Embryonic facial prominence (tissue), 1 donor: ENCODE measurements at regions not wholly inside any gene's neighbourhood (a gene's known extent, or its start where the extent isn't known, plus 50 kb on each side); places are given as distances from the start of the nearest gene placed in this dataset.
"Not testable (repeated sequence)": the region's sequence is repeated elsewhere in the genome, so short reads cannot be mapped to it uniquely, and the experiment has no call there.

Experiments
- DNase-seq: peaks from one replicate; pipeline ENCODE4 v3.0.0-alpha.2; 2016; ENCODE audit errors: extremely low spot score

DNA sequence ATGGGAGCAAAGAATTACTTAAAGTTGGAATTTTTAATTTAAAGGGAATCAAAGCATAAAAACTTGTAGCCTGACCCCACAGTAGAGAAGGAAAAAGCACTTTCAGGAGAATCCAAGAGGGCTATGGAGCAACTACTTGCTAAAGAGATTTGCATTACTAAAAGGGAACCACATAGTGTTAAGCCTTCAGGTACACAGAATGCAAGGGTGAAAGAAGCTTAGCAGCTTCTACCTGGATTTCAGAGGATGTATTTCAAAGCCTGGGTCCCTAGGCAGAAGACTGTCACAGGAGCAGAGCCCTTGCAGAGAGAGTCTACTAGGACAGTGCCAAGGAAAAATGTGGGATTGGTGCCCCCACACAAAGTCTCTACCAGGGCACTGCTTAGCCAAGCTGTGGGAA lies 575.0 kb downstream of the GBE1 start:
- DNase-seq, result no peak

DNA sequence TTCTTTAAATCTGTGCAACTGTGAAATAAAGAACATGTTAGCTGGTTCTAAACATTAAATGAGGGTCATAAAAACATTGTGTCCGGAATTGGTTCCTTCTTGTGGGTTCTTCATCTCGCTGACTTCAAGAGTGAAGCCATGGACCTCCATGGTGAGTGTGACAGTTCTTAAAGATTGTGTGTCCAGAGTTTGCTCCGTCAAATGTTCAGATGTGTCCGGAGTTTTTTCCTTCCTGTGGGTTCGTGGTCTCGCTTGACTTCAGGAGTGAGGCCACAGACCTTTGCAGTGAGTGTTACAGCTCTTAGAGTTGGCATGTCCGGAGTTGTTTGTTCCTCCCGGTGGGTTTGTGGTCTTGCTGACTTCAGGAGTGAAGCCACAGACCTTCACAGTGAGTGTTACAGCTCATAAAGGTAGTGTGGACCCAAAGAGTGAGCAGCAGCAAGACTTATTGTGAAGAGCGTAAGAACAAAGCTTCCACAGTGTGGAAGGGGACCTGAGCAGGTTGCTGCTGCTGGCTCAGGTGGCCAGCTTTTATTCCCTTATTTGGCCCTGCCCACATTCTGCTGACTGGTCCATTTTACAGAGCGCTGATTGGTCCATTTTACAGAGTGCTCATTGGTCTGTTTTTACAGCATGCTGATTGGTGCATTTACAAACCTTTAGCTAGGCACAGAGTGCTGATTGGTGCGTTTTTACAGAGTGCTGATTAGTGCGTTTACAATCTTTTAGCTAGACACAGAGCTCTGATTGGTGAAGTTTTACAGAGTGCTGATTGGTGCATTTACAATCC lies 579.2 kb downstream of the GBE1 start:
- DNase-seq, result not testable (repeated sequence)

DNA sequence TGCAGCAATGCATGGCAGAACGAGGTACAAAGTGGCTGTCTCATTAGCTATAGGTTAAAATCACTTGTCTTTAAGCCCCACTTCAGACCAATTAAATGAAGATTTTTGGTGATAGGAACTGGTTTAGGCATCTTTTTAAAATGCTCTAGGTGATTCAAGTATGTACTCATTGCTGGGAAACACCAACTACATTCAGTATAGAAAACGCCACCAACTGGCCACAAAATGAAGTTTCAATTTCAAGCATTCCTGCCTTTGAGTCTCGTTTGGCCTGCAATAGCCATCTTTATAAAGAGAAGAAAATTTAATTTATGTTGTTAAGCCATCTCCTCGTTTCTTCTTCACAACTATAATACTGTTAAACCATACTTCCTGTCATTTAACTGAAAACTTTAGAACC lies 587.9 kb downstream of the GBE1 start:
- DNase-seq, result no peak

DNA sequence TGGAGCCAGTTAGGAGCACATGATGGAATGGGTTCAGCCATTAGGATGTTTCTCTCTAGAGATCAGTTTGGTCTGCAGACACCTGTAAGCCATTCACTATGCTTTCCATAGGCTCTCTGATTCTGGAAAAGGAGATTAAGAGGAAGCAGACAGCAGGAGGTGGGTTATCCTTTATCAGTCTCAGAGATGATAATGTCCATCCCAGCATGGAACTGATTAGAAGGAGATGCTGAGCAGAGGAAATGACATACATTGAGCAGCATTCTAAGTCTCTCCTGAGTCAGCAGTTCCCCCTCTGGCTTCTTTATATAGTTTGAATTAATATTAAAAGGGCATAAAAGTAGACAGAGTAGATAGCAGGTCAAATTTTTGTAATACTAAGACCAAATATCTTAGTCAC lies 591.1 kb downstream of the GBE1 start:
- no peak for DNase-seq

DNA sequence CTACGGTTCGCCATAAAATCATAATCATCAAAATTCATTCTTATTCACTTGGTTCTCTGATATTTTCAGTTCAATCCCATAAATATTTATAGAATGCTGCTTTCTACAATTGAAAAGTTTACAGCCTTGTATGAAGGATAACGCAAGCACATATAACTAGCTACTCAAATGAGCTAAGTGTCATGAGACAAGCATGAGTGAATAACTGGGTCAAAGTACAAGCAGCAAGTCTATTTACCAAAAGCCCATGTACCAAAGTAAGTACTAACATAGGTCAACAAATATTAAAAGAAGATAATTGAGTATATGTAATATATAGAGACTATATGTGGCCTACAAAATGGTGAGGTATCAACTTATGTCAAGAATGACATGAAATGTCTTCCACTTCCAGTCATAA lies 596.6 kb downstream of the GBE1 start:
- DNase-seq, result no peak

DNA sequence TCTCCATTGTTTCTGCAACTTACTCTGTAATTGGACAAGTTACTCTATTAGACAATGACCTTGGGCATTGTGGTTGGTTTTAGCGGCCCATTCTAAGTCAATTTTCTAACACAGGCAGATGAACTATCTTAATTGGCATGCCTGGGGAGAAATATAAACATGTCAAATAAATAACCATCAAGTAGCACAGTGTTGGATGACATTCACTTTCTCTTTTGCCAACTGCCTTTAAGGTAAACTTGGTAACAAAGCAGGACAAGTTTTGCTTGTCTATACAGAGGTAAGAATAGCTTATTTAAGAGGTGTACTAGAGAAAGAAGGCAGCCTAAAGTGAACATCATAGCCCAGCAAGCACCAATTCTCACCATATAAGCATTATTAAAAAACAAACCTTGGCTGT lies 599.6 kb downstream of the GBE1 start:
- no peak for DNase-seq

DNA sequence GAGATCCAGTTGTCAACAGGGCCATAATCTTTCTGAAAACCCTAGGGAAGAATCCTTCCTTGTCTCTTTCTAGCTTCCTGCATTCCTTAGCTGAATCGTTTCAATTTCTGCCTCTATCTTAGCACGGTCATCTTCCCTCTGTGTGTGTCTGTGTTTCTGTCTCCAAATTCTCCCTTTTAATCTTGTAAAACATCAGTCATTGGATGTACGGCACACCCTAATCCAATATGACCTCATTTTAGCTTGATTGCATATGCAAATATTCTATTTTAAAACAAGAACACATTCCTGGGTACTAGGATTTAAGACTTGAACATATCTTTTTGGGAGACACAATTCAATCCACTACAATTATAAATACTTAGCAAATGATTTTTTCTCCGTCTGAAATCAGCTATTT lies 600.3 kb downstream of the GBE1 start:
- no peak for DNase-seq

DNA sequence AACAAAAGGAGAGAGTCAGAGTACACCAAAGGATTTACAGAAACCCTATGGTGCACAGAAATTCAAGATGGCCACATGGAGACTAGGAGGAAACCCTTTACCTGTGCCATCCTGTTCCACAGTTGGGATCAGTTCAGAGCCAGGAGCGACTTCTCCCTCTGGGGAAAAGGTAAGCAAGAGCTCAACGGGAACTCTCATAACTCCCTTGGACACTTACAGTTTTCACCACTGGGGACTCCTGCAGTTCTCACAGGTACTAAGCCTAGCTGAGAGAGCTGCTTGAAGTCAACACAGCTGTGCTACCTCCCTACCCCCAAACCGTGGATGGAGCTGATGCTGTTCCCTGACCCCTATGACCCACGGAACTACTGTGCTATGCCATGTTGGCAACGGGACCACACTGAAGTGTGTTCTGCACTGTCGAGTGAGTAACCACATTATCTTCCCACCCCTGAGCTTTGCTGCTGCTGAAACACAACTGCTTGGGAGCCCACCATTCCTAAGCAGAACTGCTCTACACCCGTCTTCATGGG lies 606.8 kb downstream of the GBE1 start:
- no peak for DNase-seq

DNA sequence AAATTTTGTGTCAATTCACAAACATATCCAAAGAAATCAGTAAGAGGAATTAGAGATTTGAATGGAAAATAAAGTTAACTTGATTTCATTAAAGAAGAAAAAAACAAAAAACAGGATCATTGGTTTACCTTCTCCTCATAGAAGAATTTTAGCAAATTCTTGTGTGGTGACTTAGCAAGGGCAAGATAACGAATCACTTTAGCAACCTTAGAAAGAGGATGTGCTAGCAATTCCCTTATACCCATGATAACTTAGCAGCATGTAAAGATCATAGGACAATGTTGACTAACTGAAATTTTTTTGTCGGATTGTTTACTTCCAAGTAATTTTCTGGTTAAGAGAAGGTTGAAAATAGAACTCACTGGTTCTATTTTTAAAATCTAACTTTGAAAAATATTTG lies 609.3 kb downstream of the GBE1 start:
- DNase-seq, result no peak

DNA sequence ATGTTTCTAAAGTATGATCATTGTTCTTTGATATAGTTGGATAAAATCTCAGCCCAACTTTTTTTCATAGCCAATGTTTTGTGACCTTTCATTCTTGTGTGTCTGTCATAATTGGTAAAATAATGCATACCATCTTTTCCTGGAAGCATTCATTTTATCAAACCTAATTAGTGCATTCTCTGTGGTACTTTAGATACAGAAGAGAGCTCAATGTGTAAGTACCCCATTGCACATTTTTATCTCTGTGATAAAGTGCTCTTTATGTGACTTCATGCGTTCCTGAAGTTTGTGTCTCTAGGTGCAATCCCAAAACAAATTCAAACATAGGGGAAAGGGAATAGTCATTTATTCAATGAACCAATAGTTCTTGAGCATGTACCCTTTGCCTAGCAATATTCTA lies 628.5 kb downstream of the GBE1 start:
- no peak for DNase-seq

DNA sequence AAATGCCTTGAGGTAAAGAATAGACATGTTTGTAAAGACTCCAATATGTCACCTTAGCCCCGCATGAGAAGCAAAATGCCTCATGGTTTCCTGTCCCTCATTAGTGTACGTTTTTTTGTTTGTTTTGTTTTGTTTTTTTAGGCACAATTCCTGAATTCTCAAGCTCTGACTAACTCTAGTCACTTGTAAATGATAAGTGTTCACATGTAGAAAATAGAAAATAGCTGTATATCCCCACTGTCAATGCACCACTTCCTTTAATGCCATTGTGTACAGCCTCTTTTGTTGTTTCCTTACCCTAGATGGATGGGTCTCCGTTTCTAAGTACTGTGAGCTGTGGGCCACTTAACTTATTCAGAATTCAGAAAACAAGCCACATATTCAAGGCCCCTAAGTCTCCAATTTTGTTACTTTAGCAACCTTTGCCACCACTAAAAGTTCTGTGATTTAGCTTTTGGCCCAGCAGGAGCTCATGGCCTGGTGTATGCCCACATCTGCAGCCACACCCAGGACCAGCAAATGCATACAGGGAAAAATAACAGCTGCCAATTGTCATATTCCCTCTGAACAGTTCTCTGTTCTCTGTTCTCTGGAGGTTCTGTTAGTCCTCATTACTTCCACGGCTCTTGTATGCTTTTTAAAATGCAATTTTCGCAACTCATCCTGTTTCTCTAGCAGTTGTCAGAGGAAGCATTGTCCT lies 655.5 kb downstream of the GBE1 start:
- DNase-seq, result no peak

DNA sequence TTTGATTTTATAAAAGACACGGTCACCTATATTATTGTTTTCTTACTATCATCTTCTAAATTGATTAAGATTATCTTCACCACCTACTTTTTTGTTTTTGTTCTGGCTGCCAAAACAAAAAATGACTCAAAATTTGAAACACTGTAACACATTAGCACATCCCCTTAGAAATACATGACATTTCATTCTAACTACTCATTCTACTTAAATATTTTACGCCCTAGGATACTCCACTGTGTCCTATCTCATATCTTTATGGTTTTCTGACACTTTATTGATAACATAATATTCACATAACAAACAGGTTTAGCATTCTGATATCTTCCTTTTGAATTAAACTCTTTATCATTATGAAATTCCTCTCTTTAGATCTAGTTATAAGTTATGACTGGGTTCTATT lies 656.2 kb downstream of the GBE1 start:
- DNase-seq, result no peak

DNA sequence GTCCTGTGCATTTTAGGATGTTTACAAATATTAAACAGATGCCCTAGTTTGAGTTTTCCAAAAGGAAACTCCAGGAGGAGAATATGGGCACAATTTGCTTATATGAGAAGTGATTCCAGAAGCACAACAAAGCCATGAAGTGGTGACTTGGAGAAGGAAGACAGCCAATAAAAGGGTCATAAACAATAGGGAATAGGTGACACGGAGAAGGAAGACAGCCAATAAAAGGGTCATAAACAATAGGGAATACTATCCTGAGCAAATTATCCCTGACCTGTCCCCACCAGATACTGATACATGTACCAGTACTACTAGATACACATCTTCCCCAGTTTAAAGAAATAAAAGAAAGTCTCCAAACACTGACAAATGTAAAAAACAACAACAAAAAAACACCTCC lies 663.6 kb downstream of the GBE1 start:
- DNase-seq, result no peak

DNA sequence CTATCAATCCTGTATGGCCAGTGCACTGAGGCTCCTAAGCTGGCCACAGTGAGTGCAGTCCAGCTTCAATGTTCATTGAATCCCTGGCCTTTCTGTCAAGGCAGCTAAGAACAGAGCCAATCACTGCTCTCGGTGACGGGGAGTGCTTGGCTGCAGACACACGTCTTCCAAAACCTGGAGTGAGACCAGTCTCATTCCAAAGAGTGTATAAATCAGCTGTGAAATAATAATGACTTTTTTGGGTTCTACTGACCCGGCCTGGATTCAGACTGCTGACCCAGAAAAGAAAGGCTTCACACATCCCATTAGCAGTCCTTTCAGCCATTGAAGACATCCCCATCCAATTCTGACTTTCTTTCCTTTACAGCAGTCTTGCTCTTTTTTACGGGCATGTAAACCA lies 665.5 kb downstream of the GBE1 start:
- DNase-seq, result no peak

DNA sequence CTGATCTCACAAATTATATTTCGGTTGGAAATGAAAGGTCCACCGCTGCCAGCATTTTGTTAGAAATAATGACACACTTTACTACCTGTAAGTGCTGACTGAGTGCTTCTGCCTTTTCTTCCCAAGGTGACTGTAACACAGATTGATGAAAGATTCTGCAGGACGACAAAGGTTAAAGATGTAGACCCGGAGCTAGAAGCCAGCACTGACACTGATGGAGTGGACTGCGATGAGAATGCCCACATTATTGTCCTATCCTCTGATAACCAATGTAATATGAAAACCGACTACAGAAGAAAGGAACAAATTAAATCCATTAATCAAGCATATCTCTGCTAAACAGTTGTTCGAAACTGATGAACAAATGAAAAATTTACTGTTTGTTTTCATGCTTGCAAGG lies 666.5 kb downstream of the GBE1 start:
- no peak for DNase-seq

DNA sequence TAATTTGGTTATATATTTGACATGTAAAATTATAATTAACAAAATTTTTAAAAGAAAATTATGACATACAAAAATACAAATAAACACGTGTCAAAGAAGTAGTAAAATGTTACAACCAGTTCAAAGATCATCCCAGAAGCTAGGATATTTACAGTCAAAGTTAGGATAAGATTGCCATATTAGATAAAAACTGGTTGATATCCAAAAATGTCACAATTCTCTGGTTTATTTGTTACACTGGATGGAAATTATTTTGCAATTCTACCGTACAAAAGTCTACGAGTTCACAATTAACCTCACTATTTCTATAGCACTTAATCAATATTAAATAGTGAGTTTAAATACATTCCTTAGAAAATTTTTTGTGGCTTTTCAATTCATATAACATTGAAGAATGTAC lies 673.8 kb downstream of the GBE1 start:
- DNase-seq, result no peak

DNA sequence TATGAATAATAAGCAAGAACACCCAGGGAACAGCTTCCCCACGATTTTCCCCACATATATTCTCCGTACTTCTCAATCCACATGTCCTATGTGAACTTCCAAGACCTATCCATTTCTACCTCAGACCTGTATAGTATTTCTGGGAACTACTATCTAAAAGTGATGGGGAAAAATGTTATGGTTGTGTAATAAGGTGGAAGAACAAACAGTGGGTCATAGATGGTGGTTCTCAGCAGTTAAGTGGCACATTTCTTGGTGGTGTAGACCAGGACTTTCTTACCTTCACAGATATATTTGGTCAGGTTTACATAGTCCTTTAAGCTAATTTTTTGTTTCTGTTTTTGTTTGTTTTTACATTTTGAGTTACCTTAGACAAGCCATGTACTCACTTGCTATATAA lies 675.1 kb downstream of the GBE1 start:
- DNase-seq, result no peak

DNA sequence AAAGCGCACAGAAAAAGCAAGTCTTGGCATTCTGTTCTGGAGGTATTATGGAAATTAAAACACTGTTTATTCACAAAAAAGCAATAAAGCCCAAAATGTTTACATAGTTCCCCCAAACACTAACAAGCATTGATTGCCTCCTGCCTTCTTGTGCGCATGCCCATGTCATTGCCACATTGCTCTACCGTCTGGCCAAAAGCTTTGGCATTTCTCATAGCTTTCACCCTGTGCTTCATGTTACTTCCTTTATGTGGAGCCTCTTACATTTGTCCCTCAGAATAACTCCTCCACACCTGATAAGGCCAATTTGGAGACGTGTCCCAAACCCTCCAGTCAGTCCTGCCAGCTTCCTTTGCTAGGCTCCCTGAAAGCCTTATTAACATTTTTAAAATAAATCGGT lies 680.8 kb downstream of the GBE1 start:
- no peak for DNase-seq

DNA sequence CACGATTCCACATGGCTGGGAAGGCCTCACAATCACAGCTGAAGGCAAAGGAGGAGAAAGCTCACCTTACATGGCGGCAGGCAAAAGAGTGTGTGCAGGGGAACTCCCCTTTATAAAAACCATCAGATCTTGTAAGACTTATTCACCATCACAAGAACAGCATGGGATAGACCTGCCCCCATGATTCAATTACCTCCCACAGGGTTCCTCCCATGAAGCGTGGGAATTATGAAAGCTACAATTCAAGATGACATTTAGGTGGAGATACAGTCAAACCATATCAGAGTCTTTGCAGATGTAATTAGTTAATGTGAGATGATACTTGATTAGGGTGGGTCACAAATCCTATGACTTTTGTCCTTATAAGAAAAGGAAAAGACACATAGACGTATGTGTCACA lies 688.9 kb downstream of the GBE1 start:
- no peak for DNase-seq

DNA sequence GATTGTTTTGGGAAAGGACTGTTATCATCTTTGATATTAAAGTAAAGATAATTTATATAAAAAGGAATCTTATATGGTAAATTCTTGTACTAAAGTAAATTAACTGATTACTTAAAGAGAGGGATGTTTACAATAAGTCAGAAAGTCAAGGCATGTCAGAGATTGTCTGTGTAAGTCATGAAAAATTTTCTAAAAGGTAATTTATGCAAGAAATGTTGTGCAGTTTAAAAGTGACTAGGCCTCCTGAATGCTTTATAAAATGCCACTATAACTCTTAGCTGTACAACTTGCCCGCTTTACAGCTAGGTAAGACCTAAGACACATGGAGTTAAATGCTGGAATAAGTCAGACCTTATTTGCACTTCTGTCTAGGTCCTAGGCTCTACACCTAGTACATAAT lies 692.9 kb downstream of the GBE1 start:
- no peak for DNase-seq

DNA sequence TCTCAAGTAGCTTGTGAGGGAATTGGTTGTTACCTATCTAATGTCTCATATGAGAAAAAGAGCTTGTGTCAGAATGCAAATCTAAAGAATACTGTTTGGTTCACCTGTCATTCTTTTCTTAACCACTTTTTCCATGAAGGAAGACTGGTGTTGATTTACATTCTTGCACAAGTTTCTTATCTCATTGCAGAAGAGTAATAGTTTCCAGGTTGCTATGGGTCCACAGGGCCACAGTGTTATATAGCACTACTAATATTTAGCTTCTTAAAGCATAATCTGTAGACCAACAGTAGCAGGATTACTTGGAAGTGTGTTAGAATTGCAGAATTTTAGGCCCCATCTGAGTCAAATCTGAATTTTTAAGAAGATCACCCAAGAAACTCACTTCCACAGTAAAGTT lies 697.5 kb downstream of the GBE1 start:
- DNase-seq, result no peak

DNA sequence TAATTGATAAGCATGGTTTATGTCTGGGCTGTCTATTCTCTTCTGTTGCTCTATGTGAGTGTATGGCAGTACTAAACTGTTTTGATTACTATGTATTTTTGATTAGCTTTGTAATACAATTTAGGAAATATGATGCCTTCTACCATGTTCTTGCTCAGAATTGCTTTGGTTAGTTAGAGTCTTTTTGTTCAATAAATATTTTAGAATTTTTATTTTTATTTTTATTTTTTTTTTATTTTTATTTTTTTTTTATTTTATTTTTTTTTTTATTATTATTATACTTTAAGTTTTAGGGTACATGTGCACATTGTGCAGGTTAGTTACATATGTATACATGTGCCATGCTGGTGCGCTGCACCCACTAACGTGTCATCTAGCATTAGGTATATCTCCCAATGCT lies 710.3 kb downstream of the GBE1 start:
- DNase-seq, result not testable (repeated sequence)

DNA sequence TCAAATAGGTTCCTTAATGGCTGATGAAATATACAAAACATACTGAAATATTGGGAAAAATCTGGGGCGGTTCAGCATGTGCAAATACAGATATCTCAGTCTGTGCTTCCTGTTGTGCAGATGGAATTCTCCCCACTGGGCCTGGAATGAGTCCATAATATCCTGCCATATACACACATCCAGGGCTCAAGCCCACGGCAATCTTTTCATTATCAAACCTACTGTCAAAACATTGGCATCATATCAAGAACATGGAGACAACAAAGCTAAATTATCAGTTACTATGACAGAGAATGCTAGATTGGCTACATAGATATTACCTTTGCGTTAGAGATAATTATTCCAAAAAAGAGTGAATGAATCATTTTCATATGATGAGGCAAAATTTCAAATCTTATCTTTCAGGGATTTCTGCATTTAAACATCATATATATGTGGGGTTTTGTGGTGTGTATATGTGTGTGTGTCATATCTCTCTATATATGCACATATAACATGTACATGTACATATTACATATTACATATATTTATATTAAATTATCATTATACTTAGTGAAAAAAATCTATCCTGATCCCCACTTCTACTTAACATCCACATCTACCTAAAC lies 713.3 kb downstream of the GBE1 start:
- no peak for DNase-seq
